Ishikawa (cell line): ENCODE measurements at regions not wholly inside any gene's neighbourhood (a gene's known extent, or its start where the extent isn't known, plus 50 kb on each side); places are given as distances from the start of the nearest gene placed in this dataset.

ENCODE experiments used
- CEBPB ChIP-seq: IDR thresholded peaks from 2 replicates; pipeline ENCODE4 v1.6.1; 2012
- CREB1 ChIP-seq: IDR thresholded peaks from 2 replicates; pipeline ENCODE4 v1.6.1; 2012; ENCODE audit warnings: low read depth
- EGR1 ChIP-seq: IDR thresholded peaks from 2 replicates; pipeline ENCODE4 v1.6.1; 2012
- EP300 ChIP-seq: IDR thresholded peaks from 2 replicates; pipeline ENCODE4 v1.6.1; 2012; ENCODE audit warnings: borderline replicate concordance
- FOXM1 ChIP-seq: IDR thresholded peaks from 2 replicates; pipeline ENCODE4 v1.6.1; 2012; ENCODE audit warnings: low read depth, borderline replicate concordance
- NFIC ChIP-seq: IDR thresholded peaks from 2 replicates; pipeline ENCODE4 v1.6.1; 2012
- RAD21 ChIP-seq: IDR thresholded peaks from 2 replicates; pipeline ENCODE4 v1.6.1; 2012; ENCODE audit warnings: low read depth
- TAF1 ChIP-seq: IDR thresholded peaks from 2 replicates; pipeline ENCODE4 v1.6.1; 2012; ENCODE audit warnings: low read depth, mild to moderate bottlenecking
- TCF12 ChIP-seq: IDR thresholded peaks from 2 replicates; pipeline ENCODE4 v1.6.1; 2012; ENCODE audit warnings: low read depth
- TEAD4 ChIP-seq: IDR thresholded peaks from 2 replicates; pipeline ENCODE4 v1.6.1; 2012
- YY1 ChIP-seq: IDR thresholded peaks from 2 replicates; pipeline ENCODE4 v1.6.1; 2012; ENCODE audit warnings: low read depth
- ZBTB7A ChIP-seq: IDR thresholded peaks from 2 replicates; pipeline ENCODE4 v1.6.1; 2012; ENCODE audit warnings: low read depth
- TF ChIP-seq, protein P1 (sequence below): IDR thresholded peaks from 2 replicates; pipeline ENCODE4 v1.6.1; 2012
- TF ChIP-seq, protein P2 (sequence below): IDR thresholded peaks from 2 replicates; pipeline ENCODE4 v1.6.1; 2012
- TF ChIP-seq, protein P3 (sequence below): IDR thresholded peaks from 2 replicates; pipeline ENCODE4 v1.6.1; 2012; ENCODE audit warnings: low read depth, mild to moderate bottlenecking

DNA sequence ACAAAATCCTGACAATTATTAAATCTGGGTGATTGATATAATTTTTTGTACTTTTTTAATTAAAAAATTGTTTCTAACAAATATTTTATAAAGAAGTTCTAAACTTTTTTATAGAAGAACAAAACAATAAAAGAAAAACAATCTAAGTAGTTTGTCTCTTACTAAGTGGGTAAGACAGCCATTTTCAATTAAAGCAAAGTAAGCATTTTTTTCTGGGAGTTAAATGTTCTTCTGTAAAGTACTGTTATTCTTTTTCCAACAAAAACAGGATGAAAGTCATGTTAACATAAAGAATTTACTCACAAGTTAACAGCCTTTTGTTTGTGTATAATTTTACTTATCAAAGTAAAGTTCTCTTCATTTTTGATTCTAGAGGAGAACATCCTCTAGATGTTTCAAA is 1029.9 kb downstream of the JRKL start:
- TF ChIP-seq, protein P1, sequence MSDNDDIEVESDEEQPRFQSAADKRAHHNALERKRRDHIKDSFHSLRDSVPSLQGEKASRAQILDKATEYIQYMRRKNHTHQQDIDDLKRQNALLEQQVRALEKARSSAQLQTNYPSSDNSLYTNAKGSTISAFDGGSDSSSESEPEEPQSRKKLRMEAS: no peak
- no peak for TF ChIP-seq TCF12
- no peak for TF ChIP-seq FOXM1
- no peak for TF ChIP-seq CEBPB
- TF ChIP-seq, protein P2, sequence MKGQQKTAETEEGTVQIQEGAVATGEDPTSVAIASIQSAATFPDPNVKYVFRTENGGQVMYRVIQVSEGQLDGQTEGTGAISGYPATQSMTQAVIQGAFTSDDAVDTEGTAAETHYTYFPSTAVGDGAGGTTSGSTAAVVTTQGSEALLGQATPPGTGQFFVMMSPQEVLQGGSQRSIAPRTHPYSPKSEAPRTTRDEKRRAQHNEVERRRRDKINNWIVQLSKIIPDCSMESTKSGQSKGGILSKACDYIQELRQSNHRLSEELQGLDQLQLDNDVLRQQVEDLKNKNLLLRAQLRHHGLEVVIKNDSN: no peak
- no peak for TF ChIP-seq YY1
- TF ChIP-seq EP300: no peak
- TF ChIP-seq NFIC: no peak

DNA sequence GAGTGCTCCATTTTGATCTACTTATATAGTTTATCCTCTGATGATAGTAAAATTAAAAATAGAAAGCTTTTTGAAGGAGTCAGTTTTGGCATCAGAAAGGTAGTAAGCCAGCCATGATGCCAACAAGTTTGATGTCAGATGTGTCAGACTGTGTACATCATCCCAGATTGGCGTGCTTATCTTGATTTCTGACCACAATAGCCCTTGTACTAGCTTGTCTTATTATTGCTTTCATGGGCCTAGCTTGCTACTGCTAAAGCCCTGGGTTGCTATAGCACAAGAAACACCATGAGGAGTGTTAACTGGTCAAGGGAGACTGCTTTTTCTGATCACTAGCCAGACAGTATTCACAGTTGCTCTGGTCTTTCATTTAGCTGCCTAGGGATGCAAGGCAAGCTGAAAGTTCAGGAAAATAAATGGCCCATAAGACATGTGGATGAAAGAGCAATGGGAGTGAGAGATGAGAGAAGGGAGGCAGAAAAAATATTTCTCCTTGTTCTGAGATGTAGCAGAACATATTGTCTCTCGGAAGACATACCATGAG is 1038.5 kb downstream of the JRKL start:
- TF ChIP-seq RAD21: no peak
- TF ChIP-seq, protein P1: no peak

DNA sequence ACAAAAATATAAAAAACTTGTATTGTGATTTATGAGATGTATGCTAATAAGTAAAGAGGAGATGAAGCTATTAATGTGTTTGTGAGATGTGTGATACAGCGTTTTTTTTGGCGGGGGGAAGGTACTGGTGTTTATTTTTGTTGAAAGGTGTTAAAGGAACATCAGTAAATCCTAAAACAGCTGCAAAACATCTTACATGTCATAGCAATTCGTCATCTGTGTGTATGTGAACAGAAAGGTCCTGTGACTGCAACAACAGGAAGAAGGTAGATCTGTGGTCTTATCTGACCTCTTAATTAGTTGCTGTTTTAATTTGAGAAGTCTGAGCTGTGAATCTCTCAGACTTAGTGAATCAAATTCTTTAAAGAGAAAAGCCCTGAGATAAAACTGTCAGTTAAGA is 1041.1 kb downstream of the JRKL start:
- TF ChIP-seq, protein P2: no peak
- TF ChIP-seq TCF12 (no peak), EP300 (no peak), EGR1 (no peak), RAD21 (no peak), NFIC (no peak), YY1 (no peak), TAF1 (no peak), CREB1 (no peak), CEBPB (no peak), ZBTB7A (no peak), FOXM1 (no peak)
- TF ChIP-seq, protein P1: no peak

DNA sequence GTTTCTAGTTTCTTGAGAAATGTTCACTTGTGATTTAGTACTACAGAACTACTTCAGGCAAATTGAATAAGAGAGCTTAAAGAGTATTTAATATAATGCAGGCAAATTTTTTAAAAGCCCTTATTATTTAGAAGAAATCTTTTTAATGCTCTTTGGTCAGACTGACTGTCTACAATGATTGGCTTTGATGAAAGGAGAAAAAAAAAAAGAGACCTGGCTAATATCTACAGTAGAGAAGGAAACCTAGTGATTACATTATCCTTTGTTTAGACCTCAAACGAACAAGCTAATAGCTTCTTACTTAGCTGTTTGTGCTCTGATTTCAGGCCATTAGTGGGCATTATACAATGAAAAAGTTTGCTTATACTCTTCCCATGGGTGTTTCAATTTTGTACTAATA is 1043.1 kb downstream of the JRKL start:
- TF ChIP-seq, protein P1: no peak
- TF ChIP-seq EGR1 (no peak), EP300 (no peak), TEAD4 (no peak), NFIC (no peak), TCF12 (no peak), TAF1 (no peak), CEBPB (no peak), CREB1 (no peak), ZBTB7A (no peak), YY1 (no peak), FOXM1 (no peak), RAD21 (no peak)
- TF ChIP-seq, protein P2: no peak
- TF ChIP-seq, protein P3, sequence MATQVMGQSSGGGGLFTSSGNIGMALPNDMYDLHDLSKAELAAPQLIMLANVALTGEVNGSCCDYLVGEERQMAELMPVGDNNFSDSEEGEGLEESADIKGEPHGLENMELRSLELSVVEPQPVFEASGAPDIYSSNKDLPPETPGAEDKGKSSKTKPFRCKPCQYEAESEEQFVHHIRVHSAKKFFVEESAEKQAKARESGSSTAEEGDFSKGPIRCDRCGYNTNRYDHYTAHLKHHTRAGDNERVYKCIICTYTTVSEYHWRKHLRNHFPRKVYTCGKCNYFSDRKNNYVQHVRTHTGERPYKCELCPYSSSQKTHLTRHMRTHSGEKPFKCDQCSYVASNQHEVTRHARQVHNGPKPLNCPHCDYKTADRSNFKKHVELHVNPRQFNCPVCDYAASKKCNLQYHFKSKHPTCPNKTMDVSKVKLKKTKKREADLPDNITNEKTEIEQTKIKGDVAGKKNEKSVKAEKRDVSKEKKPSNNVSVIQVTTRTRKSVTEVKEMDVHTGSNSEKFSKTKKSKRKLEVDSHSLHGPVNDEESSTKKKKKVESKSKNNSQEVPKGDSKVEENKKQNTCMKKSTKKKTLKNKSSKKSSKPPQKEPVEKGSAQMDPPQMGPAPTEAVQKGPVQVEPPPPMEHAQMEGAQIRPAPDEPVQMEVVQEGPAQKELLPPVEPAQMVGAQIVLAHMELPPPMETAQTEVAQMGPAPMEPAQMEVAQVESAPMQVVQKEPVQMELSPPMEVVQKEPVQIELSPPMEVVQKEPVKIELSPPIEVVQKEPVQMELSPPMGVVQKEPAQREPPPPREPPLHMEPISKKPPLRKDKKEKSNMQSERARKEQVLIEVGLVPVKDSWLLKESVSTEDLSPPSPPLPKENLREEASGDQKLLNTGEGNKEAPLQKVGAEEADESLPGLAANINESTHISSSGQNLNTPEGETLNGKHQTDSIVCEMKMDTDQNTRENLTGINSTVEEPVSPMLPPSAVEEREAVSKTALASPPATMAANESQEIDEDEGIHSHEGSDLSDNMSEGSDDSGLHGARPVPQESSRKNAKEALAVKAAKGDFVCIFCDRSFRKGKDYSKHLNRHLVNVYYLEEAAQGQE: no peak

DNA sequence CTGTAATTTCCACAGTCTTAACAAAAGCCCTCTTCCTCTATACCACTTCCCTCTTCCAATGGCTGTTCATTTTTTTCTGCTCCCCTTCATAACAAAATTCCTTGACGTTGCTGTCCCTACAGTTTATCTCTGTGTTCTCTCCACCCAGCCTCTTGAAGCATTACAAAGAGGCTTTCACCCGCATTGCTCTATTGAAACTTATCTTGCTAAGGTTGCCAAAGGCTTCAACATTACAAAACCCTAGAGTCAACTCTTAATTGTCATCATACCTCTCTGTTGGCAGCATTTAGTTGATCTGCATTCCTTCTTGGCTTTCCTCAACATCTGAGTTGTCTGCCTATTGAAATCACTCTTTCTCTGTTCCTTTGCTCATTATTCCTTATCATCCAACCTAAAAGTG is 1055.7 kb downstream of the JRKL start:
- TF ChIP-seq RAD21 (no peak), ZBTB7A (no peak), EP300 (no peak), YY1 (no peak), CREB1 (no peak), EGR1 (no peak), CEBPB (no peak), FOXM1 (no peak), TEAD4 (no peak), TAF1 (no peak), TCF12 (no peak), NFIC (no peak)
- TF ChIP-seq, protein P3: no peak
- TF ChIP-seq, protein P2: no peak
- TF ChIP-seq, protein P1: no peak
